Spleen (tissue), 11 donors: ENCODE measurements at regions not wholly inside any gene's neighbourhood (a gene's known extent, or its start where the extent isn't known, plus 50 kb on each side); places are given as distances from the start of the nearest gene placed in this dataset.

Source experiments
- DNase-seq: peaks from one replicate; pipeline ENCODE4 v3.0.0-alpha.2; 2020
- H3K27ac ChIP-seq, 8 donors: fragments of 200-600 bp; sonication (generic) in 7 of 8; 1 replicate in 4 of 8; 2 replicates in 4 of 8; pipeline versions ENCODE4 v1.5.0 to v1.8.0; 2016 to 2021; ENCODE audit warnings: inconsistent platforms in 4 of 8, mild to moderate bottlenecking in 4 of 8, moderate library complexity in 1 of 8
- H3K27me3 ChIP-seq, 7 donors: fragments of 200-600 bp; sonication (generic) in 6 of 7; replicated peaks in 1 of 7; 1 replicate in 4 of 7; 2 replicates in 3 of 7; pipeline versions ENCODE4 v1.5.0 to v1.8.0; 2016 to 2021; ENCODE audit warnings: inconsistent platforms in 3 of 7, mild to moderate bottlenecking in 1 of 7
- H3K36me3 ChIP-seq, 6 donors: fragments of 200-600 bp; sonication (generic) in 5 of 6; 1 replicate in 4 of 6; 2 replicates in 2 of 6; pipeline versions ENCODE4 v1.5.0 to v1.8.0; 2016 to 2021; ENCODE audit warnings: inconsistent platforms in 2 of 6
- H3K4me1 ChIP-seq, 6 donors: fragments of 200-600 bp; sonication (generic) in 5 of 6; 1 replicate in 3 of 6; 2 replicates in 3 of 6; pipeline versions ENCODE4 v1.5.0 to v1.8.0; 2016 to 2021; ENCODE audit warnings: inconsistent platforms in 3 of 6
- H3K4me3 ChIP-seq, 8 donors: fragments of 200-600 bp; sonication (generic) in 7 of 8; 1 replicate in 4 of 8; 2 replicates in 4 of 8; pipeline versions ENCODE4 v1.5.0 to v1.8.0; 2016 to 2021; ENCODE audit warnings: inconsistent platforms in 4 of 8, mild to moderate bottlenecking in 4 of 8, moderate library complexity in 2 of 8
- H3K9me3 ChIP-seq, 8 donors: fragments of 200-600 bp; sonication (generic) in 7 of 8; 1 replicate in 4 of 8; 2 replicates in 4 of 8; pipeline versions ENCODE4 v1.5.0 to v1.8.0; 2016 to 2021; ENCODE audit warnings: inconsistent platforms in 4 of 8
- POLR2A ChIP-seq, 3 donors: fragments of 450-650 bp; IDR thresholded peaks; one replicate each; pipeline ENCODE4 v1.5.1; 2017; ENCODE audit warnings: antibody characterized with exemption in 3 of 3, mild to moderate bottlenecking in 1 of 3
- POLR2AphosphoS5 ChIP-seq, 3 donors: sonication (generic); formaldehyde crosslinking; IDR thresholded peaks; one replicate each; pipeline ENCODE4 v1.5.1; 2017; ENCODE audit warnings: antibody characterized with exemption in 3 of 3
- WGBS, 5 donors: extraction: QIAGEN DNeasy Blood & Tissue Kit in 3 of 5; methylation state at CpG; one replicate each; pipeline versions ENCODE4 v1.1.5 to v1.1.7; 2013 to 2018; 5-methylcytosine and 5-hydroxymethylcytosine counted together
- intact Hi-C: fragments of 100-400 bp; cut with DNase I; formaldehyde crosslinking; loops from one replicate; pipeline ENCODE4 v1.15.0; 2023; ENCODE audit warnings: low total_unique reads
- TF ChIP-seq, protein P1 (sequence below), 11 experiments: fragments of 200-600 bp in 7 of 11; fragments of 450-650 bp in 4 of 11; sonication (generic) in 4 of 11; IDR thresholded peaks in 8 of 11; conservative IDR thresholded peaks in 3 of 11; 1 replicate in 7 of 11; 2 replicates in 4 of 11; pipeline versions ENCODE4 v1.4.0 to v1.8.0; 2016 to 2021; ENCODE audit warnings: antibody characterized with exemption in 11 of 11, inconsistent platforms in 4 of 11, mild to moderate bottlenecking in 1 of 11
- donor health status: healthy with polysubstance abuse.
- donor health status: DM: no; HTN: no; CAD: no; lungs with moderate emphysema.
- donor health status: DM: no; HTN: no; CAD: no.
- donor health status: Bipolar disorder and iron deficiency.
- donor health status: healthy.
- donor health status: DM: no; HTN: no; CAD: no.
- donor health status: DM: yes; HTN: yes; CAD: no.

DNA sequence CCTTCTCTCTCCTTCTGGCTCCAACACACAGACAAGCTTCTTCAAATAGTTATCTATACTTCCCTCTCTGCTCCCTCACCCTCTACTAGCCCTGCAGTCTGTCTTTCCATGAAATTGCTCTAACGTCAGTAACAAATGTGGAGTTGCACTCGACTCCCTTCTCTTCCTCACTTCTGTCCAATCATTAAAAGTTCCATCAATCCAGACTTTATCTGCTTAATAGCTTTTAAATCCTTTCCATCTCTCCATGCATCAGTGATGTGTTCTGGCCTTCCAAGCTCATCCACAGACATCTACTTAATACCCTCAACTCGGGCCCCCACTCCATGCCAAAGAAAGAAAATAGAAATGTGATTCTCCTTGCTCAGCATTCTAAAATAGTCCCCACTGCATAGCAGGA, 422.1 kb upstream of the CDH5 start:
- Histone ChIP-seq H3K4me3 (no peak overlapping the region), H3K36me3 (no peaks in the 10 kb centered on the region), H3K4me1 (no peaks in the 10 kb centered on the region), H3K9me3 (no peaks in the 10 kb centered on the region), H3K27me3 (no peaks in the 10 kb centered on the region), H3K27ac (no peak overlapping the region)
- DNase-seq, result no peak
- WGBS, 5 donors, result 30 to 68% (median 44%) methylated on average over 3 of the region's 3 CpGs
- intact Hi-C loops, result no loop called here
- TF ChIP-seq, protein P1, sequence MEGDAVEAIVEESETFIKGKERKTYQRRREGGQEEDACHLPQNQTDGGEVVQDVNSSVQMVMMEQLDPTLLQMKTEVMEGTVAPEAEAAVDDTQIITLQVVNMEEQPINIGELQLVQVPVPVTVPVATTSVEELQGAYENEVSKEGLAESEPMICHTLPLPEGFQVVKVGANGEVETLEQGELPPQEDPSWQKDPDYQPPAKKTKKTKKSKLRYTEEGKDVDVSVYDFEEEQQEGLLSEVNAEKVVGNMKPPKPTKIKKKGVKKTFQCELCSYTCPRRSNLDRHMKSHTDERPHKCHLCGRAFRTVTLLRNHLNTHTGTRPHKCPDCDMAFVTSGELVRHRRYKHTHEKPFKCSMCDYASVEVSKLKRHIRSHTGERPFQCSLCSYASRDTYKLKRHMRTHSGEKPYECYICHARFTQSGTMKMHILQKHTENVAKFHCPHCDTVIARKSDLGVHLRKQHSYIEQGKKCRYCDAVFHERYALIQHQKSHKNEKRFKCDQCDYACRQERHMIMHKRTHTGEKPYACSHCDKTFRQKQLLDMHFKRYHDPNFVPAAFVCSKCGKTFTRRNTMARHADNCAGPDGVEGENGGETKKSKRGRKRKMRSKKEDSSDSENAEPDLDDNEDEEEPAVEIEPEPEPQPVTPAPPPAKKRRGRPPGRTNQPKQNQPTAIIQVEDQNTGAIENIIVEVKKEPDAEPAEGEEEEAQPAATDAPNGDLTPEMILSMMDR (IDR thresholded peaks at IDR 0.05 in 8 of 11, conservative IDR thresholded peaks at IDR 0.05 in 3 of 11), result no peak
- TF ChIP-seq POLR2AphosphoS5 (IDR thresholded peaks at IDR 0.05), result no peak
- no peak for TF ChIP-seq POLR2A (IDR thresholded peaks at IDR 0.05)

GRCh38 chr16:65940711-65941110, 425.8 kb upstream of the CDH5 start:
- Histone ChIP-seq H3K4me3 (no peak overlapping the region), H3K9me3 (no peaks in the 10 kb centered on the region), H3K36me3 (no peaks in the 10 kb centered on the region), H3K27me3 (no peaks in the 10 kb centered on the region), H3K4me1 (no peaks in the 10 kb centered on the region), H3K27ac (no peak overlapping the region)
- DNase-seq, result no peak
- intact Hi-C loops, result no loop called here
- 67 to 92% (median 75%) methylated on average over 1 of the region's 1 CpG for WGBS, 5 donors
- no peak for TF ChIP-seq POLR2A (IDR thresholded peaks at IDR 0.05)
- TF ChIP-seq, protein P1 (IDR thresholded peaks at IDR 0.05 in 8 of 11, conservative IDR thresholded peaks at IDR 0.05 in 3 of 11), result no peak
- TF ChIP-seq POLR2AphosphoS5 (IDR thresholded peaks at IDR 0.05), result no peak

DNA sequence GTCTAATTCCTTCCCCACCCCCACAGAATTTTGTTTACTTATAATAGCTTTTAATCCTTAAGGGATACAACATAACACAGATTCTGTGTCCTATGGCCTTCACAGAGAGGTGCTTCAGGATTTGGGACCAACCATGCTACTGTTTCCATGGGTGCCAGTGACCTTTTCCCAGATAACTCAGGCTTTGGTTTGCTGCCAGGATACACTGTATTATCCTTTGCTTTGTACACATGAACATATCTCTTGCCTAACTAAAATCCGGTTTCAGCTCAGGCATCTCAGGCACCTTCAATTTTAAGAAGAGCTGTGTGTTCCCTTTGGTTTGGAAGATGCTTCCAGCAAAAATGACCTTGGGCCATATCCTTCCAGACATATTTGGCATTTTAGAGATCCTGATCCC, 428.4 kb upstream of the CDH5 start:
- WGBS, 5 donors, result 89 to 93% (median 91%) methylated on average over 1 of the region's 1 CpG
- intact Hi-C loops, result no loop called here

DNA sequence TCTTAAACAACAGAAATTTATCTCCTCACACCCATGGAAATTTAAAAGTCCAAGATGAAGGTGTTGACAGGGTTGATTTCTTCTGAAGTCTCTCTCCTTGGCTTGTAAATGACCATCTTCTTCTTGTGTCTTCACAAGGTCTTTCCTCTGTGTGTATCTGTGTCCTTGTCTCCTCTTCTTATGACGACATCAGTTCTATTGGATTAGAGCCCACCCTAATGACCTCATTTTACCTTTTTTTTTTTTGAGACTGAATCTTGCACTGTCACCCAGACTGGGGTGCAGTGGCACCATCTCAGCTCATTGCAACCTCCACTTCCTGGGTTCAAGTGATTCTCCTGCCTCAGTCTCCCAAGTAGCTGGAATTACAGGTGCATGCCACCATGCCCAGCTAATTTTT, 429.0 kb upstream of the CDH5 start:
- Histone ChIP-seq H3K4me3 (no peak overlapping the region), H3K4me1 (no peaks in the 10 kb centered on the region), H3K27ac (no peak overlapping the region), H3K27me3 (no peaks in the 10 kb centered on the region), H3K9me3 (peaks cover 0 to 3% (median 0%) of the 10 kb centered on the region in 8 donors), H3K36me3 (no peaks in the 10 kb centered on the region)
- no peak for DNase-seq
- TF ChIP-seq, protein P1 (IDR thresholded peaks at IDR 0.05 in 8 of 11, conservative IDR thresholded peaks at IDR 0.05 in 3 of 11), result no peak
- no peak for TF ChIP-seq POLR2A (IDR thresholded peaks at IDR 0.05)
- TF ChIP-seq POLR2AphosphoS5 (IDR thresholded peaks at IDR 0.05), result no peak
- intact Hi-C loops, result no loop called here
- 80 to 100% (median 86%) methylated on average over 1 of the region's 1 CpG for WGBS, 5 donors

More for the DNA sequence above, 428.4 kb upstream of the CDH5 start:
- no peak for DNase-seq
- H3K27me3 ChIP-seq, result no peaks in the 10 kb centered on the region
- no peak overlapping the region for H3K4me3 ChIP-seq
- H3K27ac ChIP-seq, result no peak overlapping the region
- H3K9me3 ChIP-seq, result peaks cover 0 to 3% (median 0%) of the 10 kb centered on the region in 8 donors
- no peaks in the 10 kb centered on the region for H3K36me3 ChIP-seq
- H3K4me1 ChIP-seq, result no peaks in the 10 kb centered on the region
- TF ChIP-seq POLR2A (IDR thresholded peaks at IDR 0.05) (no peak), POLR2AphosphoS5 (IDR thresholded peaks at IDR 0.05) (no peak)
- TF ChIP-seq, protein P1 (IDR thresholded peaks at IDR 0.05 in 8 of 11, conservative IDR thresholded peaks at IDR 0.05 in 3 of 11), result no peak
